ENCODE measurements at regions not wholly inside any gene's neighbourhood (a gene's known extent, or its start where the extent isn't known, plus 50 kb on each side); places are given as distances from the start of the nearest gene placed in this dataset.

DNA sequence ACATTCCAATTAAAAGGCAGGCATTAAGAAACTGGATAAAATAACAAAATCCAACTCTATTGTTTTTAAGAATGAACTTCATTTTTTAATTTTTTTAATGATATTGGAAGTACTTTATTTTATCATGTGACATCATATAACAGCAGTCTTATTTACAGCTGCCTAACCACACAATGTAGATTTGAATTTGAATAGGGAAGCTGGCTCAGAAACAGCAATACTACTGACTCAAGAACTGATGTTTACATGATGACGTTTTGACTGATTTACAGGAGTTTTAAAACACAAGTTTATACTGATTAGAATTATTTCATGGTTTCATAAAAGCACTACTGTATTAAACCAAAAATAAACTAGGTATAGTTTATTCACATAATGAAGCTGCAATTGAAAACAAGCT lies 348.7 kb upstream of the NR5A2 start:
- Histone ChIP-seq H2AFZ (ENCODE audit: low read length) (no peak overlapping the region), H4K91ac (ENCODE audit: low read depth, low read length, poor library complexity) (no peak overlapping the region), H2BK12ac (ENCODE audit: low read length) (no peak overlapping the region), H3K4me3 (ENCODE audit: low read length in 2 of 2) (no peak overlapping the region), H3K18ac (ENCODE audit: low read length) (no peak overlapping the region), H3K79me1 (ENCODE audit: low read depth, low read length) (no peaks in the 10 kb centered on the region), H3K27ac (replicated peaks; ENCODE audit: low read length) (no peak overlapping the region), H2BK15ac (ENCODE audit: low read length) (no peak overlapping the region), H3K4ac (ENCODE audit: low read length) (no peak overlapping the region), H3K9ac (ENCODE audit: low read depth, low read length, poor library complexity) (no peak overlapping the region), H2AK5ac (ENCODE audit: low read depth, low read length) (no peak overlapping the region), H3K27me3 (ENCODE audit: control insufficient read depth in 3 of 3, insufficient read depth in 3 of 3, low read depth in 1 of 3, low read length in 3 of 3) (no peaks in the 10 kb centered on the region), H4K8ac (ENCODE audit: low read depth, low read length) (no peak overlapping the region), H3K36me3 (replicated peaks in 1 of 2; ENCODE audit: control insufficient read depth in 2 of 2, insufficient read depth in 2 of 2, low read length in 2 of 2) (no peaks in the 10 kb centered on the region), H3K4me1 (ENCODE audit: control insufficient read depth in 2 of 2, insufficient read depth in 1 of 2, low read depth in 1 of 2, low read length in 2 of 2) (peaks cover 0 to 3% of the 10 kb centered on the region in 2 donors), H3K4me2 (ENCODE audit: insufficient read depth, low read length, poor library complexity, severe bottlenecking) (no peak overlapping the region), H2BK120ac (ENCODE audit: low read depth, low read length) (no peak overlapping the region), H2BK5ac (ENCODE audit: low read length) (no peak overlapping the region), H3K9me3 (replicated peaks in 1 of 2; ENCODE audit: control insufficient read depth in 2 of 2, insufficient read depth in 1 of 2, low read depth in 1 of 2, low read length in 2 of 2) (no peaks in the 10 kb centered on the region), H3K14ac (ENCODE audit: low read length) (no peak overlapping the region), H3K23ac (ENCODE audit: low read depth, low read length, poor library complexity) (no peak overlapping the region)
- DNase-seq (ENCODE audit: low spot score) = no peak
- WGBS, 2 donors (ENCODE audit: extremely low coverage in 2 of 2, insufficient read length in 2 of 2, insufficient replicate concordance in 1 of 2) = no CpG with 5 or more reads among the region's 1 CpG

GRCh38 chr1:199682081-199682480 lies 345.4 kb upstream of the NR5A2 start:
- H2BK12ac ChIP-seq (ENCODE audit: low read length) = no peak overlapping the region

GRCh38 chr1:199684686-199685273 lies 342.7 kb upstream of the NR5A2 start:
- no peak overlapping the region for H2BK120ac ChIP-seq (ENCODE audit: low read depth, low read length)
- no peak overlapping the region for H3K23ac ChIP-seq (ENCODE audit: low read depth, low read length, poor library complexity)
- WGBS, 2 donors (ENCODE audit: extremely low coverage in 2 of 2, insufficient read length in 2 of 2, insufficient replicate concordance in 1 of 2) = no CpG with 5 or more reads among the region's 1 CpG
- no peaks in the 10 kb centered on the region for H3K27me3 ChIP-seq (ENCODE audit: control insufficient read depth in 3 of 3, insufficient read depth in 3 of 3, low read depth in 1 of 3, low read length in 3 of 3)
- H2BK5ac ChIP-seq (ENCODE audit: low read length) = no peak overlapping the region
- H4K8ac ChIP-seq (ENCODE audit: low read depth, low read length) = no peak overlapping the region
- H2AFZ ChIP-seq (ENCODE audit: low read length) = no peak overlapping the region
- H4K91ac ChIP-seq (ENCODE audit: low read depth, low read length, poor library complexity) = no peak overlapping the region
- peak; percentile 35 for DNase-seq (ENCODE audit: low spot score)
- no peak overlapping the region for H2AK5ac ChIP-seq (ENCODE audit: low read depth, low read length)
- H3K4ac ChIP-seq (ENCODE audit: low read length) = no peak overlapping the region
- no peaks in the 10 kb centered on the region for H3K79me1 ChIP-seq (ENCODE audit: low read depth, low read length)
- no peak overlapping the region for H3K4me3 ChIP-seq (ENCODE audit: low read length in 2 of 2)
- H2BK12ac ChIP-seq (ENCODE audit: low read length) = no peak overlapping the region
- peaks cover 6 to 13% of the 10 kb centered on the region in 2 donors for H3K4me1 ChIP-seq (ENCODE audit: control insufficient read depth in 2 of 2, insufficient read depth in 1 of 2, low read depth in 1 of 2, low read length in 2 of 2)
- H3K27ac ChIP-seq (replicated peaks; ENCODE audit: low read length) = no peak overlapping the region
- no peak overlapping the region for H3K18ac ChIP-seq (ENCODE audit: low read length)
- no peaks in the 10 kb centered on the region for H3K36me3 ChIP-seq (replicated peaks in 1 of 2; ENCODE audit: control insufficient read depth in 2 of 2, insufficient read depth in 2 of 2, low read length in 2 of 2)
- no peak overlapping the region for H3K14ac ChIP-seq (ENCODE audit: low read length)
- H2BK15ac ChIP-seq (ENCODE audit: low read length) = no peak overlapping the region
- no peaks in the 10 kb centered on the region for H3K9me3 ChIP-seq (replicated peaks in 1 of 2; ENCODE audit: control insufficient read depth in 2 of 2, insufficient read depth in 1 of 2, low read depth in 1 of 2, low read length in 2 of 2)
- H3K9ac ChIP-seq (ENCODE audit: low read depth, low read length, poor library complexity) = no peak overlapping the region
- no peak overlapping the region for H3K4me2 ChIP-seq (ENCODE audit: insufficient read depth, low read length, poor library complexity, severe bottlenecking)

More at GRCh38 chr1:199682081-199682480, 345.4 kb upstream of the NR5A2 start:
- Histone ChIP-seq H3K4me3 (ENCODE audit: low read length in 2 of 2) (no peak overlapping the region), H3K14ac (ENCODE audit: low read length) (no peak overlapping the region), H4K91ac (ENCODE audit: low read depth, low read length, poor library complexity) (no peak overlapping the region), H2BK120ac (ENCODE audit: low read depth, low read length) (no peak overlapping the region), H3K9me3 (replicated peaks in 1 of 2; ENCODE audit: control insufficient read depth in 2 of 2, insufficient read depth in 1 of 2, low read depth in 1 of 2, low read length in 2 of 2) (no peaks in the 10 kb centered on the region), H3K9ac (ENCODE audit: low read depth, low read length, poor library complexity) (no peak overlapping the region), H2AK5ac (ENCODE audit: low read depth, low read length) (no peak overlapping the region), H3K36me3 (replicated peaks in 1 of 2; ENCODE audit: control insufficient read depth in 2 of 2, insufficient read depth in 2 of 2, low read length in 2 of 2) (no peaks in the 10 kb centered on the region), H3K4me2 (ENCODE audit: insufficient read depth, low read length, poor library complexity, severe bottlenecking) (no peak overlapping the region), H3K4ac (ENCODE audit: low read length) (no peak overlapping the region), H3K23ac (ENCODE audit: low read depth, low read length, poor library complexity) (no peak overlapping the region), H2AFZ (ENCODE audit: low read length) (no peak overlapping the region), H3K18ac (ENCODE audit: low read length) (no peak overlapping the region), H3K79me1 (ENCODE audit: low read depth, low read length) (no peaks in the 10 kb centered on the region), H3K4me1 (ENCODE audit: control insufficient read depth in 2 of 2, insufficient read depth in 1 of 2, low read depth in 1 of 2, low read length in 2 of 2) (peaks cover 0 to 4% of the 10 kb centered on the region in 2 donors), H3K27me3 (ENCODE audit: control insufficient read depth in 3 of 3, insufficient read depth in 3 of 3, low read depth in 1 of 3, low read length in 3 of 3) (no peaks in the 10 kb centered on the region), H2BK15ac (ENCODE audit: low read length) (no peak overlapping the region), H4K8ac (ENCODE audit: low read depth, low read length) (no peak overlapping the region), H2BK5ac (ENCODE audit: low read length) (no peak overlapping the region), H3K27ac (replicated peaks; ENCODE audit: low read length) (no peak overlapping the region)
- no peak for DNase-seq (ENCODE audit: low spot score)

GRCh38 chr1:199685369-199685768 lies 342.1 kb upstream of the NR5A2 start:
- no peak for DNase-seq (ENCODE audit: low spot score)
- no peak overlapping the region for H2BK15ac ChIP-seq (ENCODE audit: low read length)
- H3K27ac ChIP-seq (replicated peaks; ENCODE audit: low read length) = no peak overlapping the region
- H3K14ac ChIP-seq (ENCODE audit: low read length) = no peak overlapping the region
- H4K91ac ChIP-seq (ENCODE audit: low read depth, low read length, poor library complexity) = no peak overlapping the region
- H3K9me3 ChIP-seq (replicated peaks in 1 of 2; ENCODE audit: control insufficient read depth in 2 of 2, insufficient read depth in 1 of 2, low read depth in 1 of 2, low read length in 2 of 2) = no peaks in the 10 kb centered on the region
- H3K79me1 ChIP-seq (ENCODE audit: low read depth, low read length) = no peaks in the 10 kb centered on the region
- H2AK5ac ChIP-seq (ENCODE audit: low read depth, low read length) = no peak overlapping the region
- WGBS, 2 donors (ENCODE audit: extremely low coverage in 2 of 2, insufficient read length in 2 of 2, insufficient replicate concordance in 1 of 2) = no CpG with 5 or more reads among the region's 2 CpGs
- no peak overlapping the region for H3K23ac ChIP-seq (ENCODE audit: low read depth, low read length, poor library complexity)
- no peaks in the 10 kb centered on the region for H3K27me3 ChIP-seq (ENCODE audit: control insufficient read depth in 3 of 3, insufficient read depth in 3 of 3, low read depth in 1 of 3, low read length in 3 of 3)
- H3K4me3 ChIP-seq (ENCODE audit: low read length in 2 of 2) = no peak overlapping the region
- H3K4ac ChIP-seq (ENCODE audit: low read length) = no peak overlapping the region
- H4K8ac ChIP-seq (ENCODE audit: low read depth, low read length) = no peak overlapping the region
- no peak overlapping the region for H3K18ac ChIP-seq (ENCODE audit: low read length)
- no peak overlapping the region for H3K4me2 ChIP-seq (ENCODE audit: insufficient read depth, low read length, poor library complexity, severe bottlenecking)
- H3K36me3 ChIP-seq (replicated peaks in 1 of 2; ENCODE audit: control insufficient read depth in 2 of 2, insufficient read depth in 2 of 2, low read length in 2 of 2) = no peaks in the 10 kb centered on the region
- H2BK120ac ChIP-seq (ENCODE audit: low read depth, low read length) = no peak overlapping the region
- peaks cover 8 to 17% of the 10 kb centered on the region in 2 donors for H3K4me1 ChIP-seq (ENCODE audit: control insufficient read depth in 2 of 2, insufficient read depth in 1 of 2, low read depth in 1 of 2, low read length in 2 of 2)
- no peak overlapping the region for H2BK5ac ChIP-seq (ENCODE audit: low read length)
- H3K9ac ChIP-seq (ENCODE audit: low read depth, low read length, poor library complexity) = no peak overlapping the region
- H2BK12ac ChIP-seq (ENCODE audit: low read length) = no peak overlapping the region
- no peak overlapping the region for H2AFZ ChIP-seq (ENCODE audit: low read length)
